Activated CD4-positive, alpha-beta T cell treated with anti-CD3 and anti-CD28 coated beads, Interleukin-2, amount 10 ng/mL, durations not matched to agents 24 days and 14 days (primary cell): ENCODE measurements at regions not wholly inside any gene's neighbourhood (a gene's known extent, or its start where the extent isn't known, plus 50 kb on each side); places are given as distances from the start of the nearest gene placed in this dataset.
"Not testable (repeated sequence)": the region's sequence is repeated elsewhere in the genome, so short reads cannot be mapped to it uniquely, and the experiment has no call there.

Experiments used
- DNase-seq: peaks from one replicate; pipeline ENCODE4 v3.0.0; 2022
- H3K27ac Mint-ChIP-seq: one replicate; pipeline ENCODE4 v1.8.0; 2022; ENCODE audit warnings: mild to moderate bottlenecking, mixed read lengths
- H3K27me3 Mint-ChIP-seq: one replicate; pipeline ENCODE4 v1.8.0; 2022; ENCODE audit warnings: mixed read lengths
- H3K36me3 Mint-ChIP-seq: one replicate; pipeline ENCODE4 v1.8.0; 2022; ENCODE audit warnings: low read depth, mild to moderate bottlenecking, mixed read lengths
- H3K4me1 Mint-ChIP-seq: one replicate; pipeline ENCODE4 v1.8.0; 2021; ENCODE audit warnings: mixed read lengths
- H3K4me3 Mint-ChIP-seq: one replicate; pipeline ENCODE4 v1.8.0; 2022; ENCODE audit warnings: mild to moderate bottlenecking, moderate library complexity, mixed read lengths
- H3K9me3 Mint-ChIP-seq: one replicate; pipeline ENCODE4 v1.8.0; 2021; ENCODE audit warnings: mixed read lengths
- intact Hi-C: fragments of 100-400 bp; cut with micrococcal nuclease; formaldehyde crosslinking; loops from one replicate; pipeline ENCODE4 v1.15.1; 2023

DNA sequence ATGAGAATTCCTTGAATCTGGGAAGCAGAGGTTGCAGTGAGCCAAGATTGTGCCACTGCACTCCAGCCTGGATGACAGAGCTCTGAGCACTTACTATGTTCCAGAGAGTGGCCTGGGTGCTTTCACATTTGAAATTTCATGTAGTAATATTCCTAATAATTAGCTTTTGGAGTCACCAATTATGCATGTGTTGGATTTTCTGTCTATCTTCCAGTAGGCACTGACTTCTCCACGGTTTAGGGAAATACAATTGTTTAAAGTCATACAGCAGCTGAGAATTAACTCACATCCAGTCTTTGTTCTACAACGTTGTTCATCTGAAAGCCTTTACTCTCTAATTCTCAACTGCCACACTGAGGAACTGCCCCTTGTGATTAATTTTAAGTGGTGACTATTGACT, 150.2 kb downstream of the CSNK2A3 start:
- Mint-ChIP-seq H3K36me3 (no peaks in the 10 kb centered on the region), H3K4me1 (no peaks in the 10 kb centered on the region), H3K27ac (no peak overlapping the region), H3K27me3 (peaks cover 4% of the 10 kb centered on the region), H3K4me3 (no peak overlapping the region), H3K9me3 (peaks cover 4% of the 10 kb centered on the region)
- DNase-seq = no peak
- intact Hi-C loops = no loop called here

GRCh38 chr11:11201302-11201701, 151.7 kb downstream of the CSNK2A3 start:
- DNase-seq, H3K27me3 Mint-ChIP-seq, H3K9me3 Mint-ChIP-seq, H3K36me3 Mint-ChIP-seq, H3K4me1 Mint-ChIP-seq, H3K4me3 Mint-ChIP-seq, H3K27ac Mint-ChIP-seq, intact Hi-C loops: not testable (repeated sequence)

- Mint-ChIP-seq H3K9me3 (peaks cover 18% of the 10 kb centered on the region), H3K4me1 (no peaks in the 10 kb centered on the region), H3K27me3 (peaks cover 18% of the 10 kb centered on the region), H3K4me3 (no peak overlapping the region), H3K36me3 (no peaks in the 10 kb centered on the region), H3K27ac (no peak overlapping the region)
- intact Hi-C loops = no loop called here
- no peak for DNase-seq
These were observed 160.5 kb downstream of the CSNK2A3 start for GRCh38 chr11:11192541-11192940.

GRCh38 chr11:11189506-11189905, 163.5 kb downstream of the CSNK2A3 start:
- Mint-ChIP-seq H3K36me3 (no peaks in the 10 kb centered on the region), H3K27me3 (peaks cover 18% of the 10 kb centered on the region), H3K4me3 (no peak overlapping the region), H3K4me1 (no peaks in the 10 kb centered on the region), H3K27ac (no peak overlapping the region), H3K9me3 (peaks cover 18% of the 10 kb centered on the region)
- no peak for DNase-seq
- intact Hi-C loops = no loop called here

DNA sequence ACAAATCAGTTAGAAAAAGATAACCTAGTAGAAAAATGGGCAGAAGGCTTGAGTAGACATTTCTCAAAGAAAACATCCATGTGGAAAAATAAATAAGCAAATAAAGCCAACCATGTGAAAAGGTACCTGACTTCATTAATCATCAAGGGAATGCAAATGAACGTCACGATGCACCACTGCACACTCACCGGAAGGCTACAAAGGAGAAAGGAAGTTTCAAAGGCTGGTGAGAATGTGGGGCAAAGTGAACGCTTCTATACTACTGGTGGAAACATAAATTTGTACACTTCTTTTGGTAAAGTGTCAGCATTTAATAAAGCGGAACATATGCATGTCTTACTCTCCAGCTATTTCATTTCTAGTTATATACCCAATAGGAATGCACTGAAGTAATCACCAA, 166.8 kb downstream of the CSNK2A3 start:
- H3K4me1 Mint-ChIP-seq = no peaks in the 10 kb centered on the region

DNA sequence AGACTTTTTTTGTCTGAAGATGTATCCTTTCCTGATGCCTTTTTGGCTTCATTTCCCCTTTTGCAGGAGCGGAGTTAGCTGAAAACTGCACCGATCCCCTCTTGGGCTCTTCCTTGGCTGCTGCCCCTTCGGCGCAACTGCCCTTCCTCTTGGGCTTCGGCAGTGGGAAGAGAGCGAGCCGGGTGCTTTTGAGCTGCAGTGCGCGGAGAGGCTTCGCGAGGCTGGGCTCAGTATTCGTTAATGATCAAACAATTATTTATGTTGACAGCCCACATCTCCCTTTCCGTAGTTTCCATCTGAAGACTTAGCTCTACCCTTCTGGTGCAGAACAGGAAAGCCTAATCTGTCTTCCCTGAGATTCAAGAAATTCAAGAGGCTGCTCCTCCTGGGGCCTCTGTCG, 170.8 kb downstream of the CSNK2A3 start:
- DNase-seq = peak; percentile 46
- Mint-ChIP-seq H3K9me3 (no peaks in the 10 kb centered on the region), H3K27me3 (peaks cover 8% of the 10 kb centered on the region), H3K4me3 (no peak overlapping the region), H3K36me3 (no peaks in the 10 kb centered on the region), H3K27ac (no peak overlapping the region), H3K4me1 (no peaks in the 10 kb centered on the region)
- intact Hi-C loops = no loop called here

More for the DNA sequence above, 166.8 kb downstream of the CSNK2A3 start:
- peaks cover 11% of the 10 kb centered on the region for H3K27me3 Mint-ChIP-seq
- H3K36me3 Mint-ChIP-seq = no peaks in the 10 kb centered on the region
- no peak for DNase-seq
- intact Hi-C loops = no loop called here
- H3K4me3 Mint-ChIP-seq = no peak overlapping the region
- H3K9me3 Mint-ChIP-seq = peaks cover 6% of the 10 kb centered on the region
- H3K27ac Mint-ChIP-seq = no peak overlapping the region

DNA sequence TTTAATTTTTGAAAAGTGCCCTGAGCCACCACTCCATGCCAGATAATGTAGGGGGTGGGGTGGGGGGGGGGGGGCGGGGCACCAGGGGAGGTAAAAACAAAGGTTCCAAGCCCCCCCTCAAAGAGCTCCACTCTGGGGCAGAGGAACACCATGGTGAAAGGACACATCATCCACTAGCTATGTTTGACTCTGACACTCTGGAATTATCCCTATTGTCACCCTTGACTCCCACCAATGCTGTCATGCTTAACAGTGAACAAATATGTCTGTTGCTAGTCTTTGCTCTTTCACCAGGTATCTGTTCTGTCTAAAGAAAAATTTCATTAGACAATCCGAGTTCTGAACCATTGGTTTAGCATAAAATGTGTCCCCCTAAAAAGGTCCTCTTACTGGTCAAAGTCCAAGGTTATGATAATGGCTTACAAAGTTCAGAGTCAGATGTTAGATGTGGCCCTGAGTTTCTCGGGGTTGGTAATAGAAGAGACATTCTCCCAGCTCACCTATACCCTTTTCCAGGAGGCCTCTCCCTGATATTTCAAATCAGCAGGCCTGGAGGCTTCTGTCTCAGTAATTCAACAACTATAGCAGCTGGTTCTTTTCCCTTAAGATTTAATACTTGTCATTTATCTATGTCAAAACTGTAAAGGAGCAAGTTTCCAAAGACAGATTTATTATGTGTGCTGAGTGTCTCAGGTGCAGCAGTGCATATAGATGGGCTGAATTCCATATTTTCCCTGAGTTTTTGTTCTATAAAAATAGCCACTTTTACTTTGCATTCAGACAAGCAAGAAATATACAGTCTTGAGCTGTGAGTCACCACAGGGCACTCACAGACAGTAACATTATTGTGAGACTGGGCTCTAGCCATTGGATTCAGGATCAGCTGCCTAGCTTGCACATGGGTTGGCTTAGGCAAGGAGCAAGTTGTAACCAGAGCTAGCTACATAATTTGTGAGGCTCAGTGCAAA, 174.1 kb downstream of the CSNK2A3 start:
- no peak overlapping the region for H3K4me3 Mint-ChIP-seq
- H3K27ac Mint-ChIP-seq = no peak overlapping the region
- H3K27me3 Mint-ChIP-seq = peaks cover 16% of the 10 kb centered on the region
- intact Hi-C loops = no loop called here
- no peaks in the 10 kb centered on the region for H3K9me3 Mint-ChIP-seq
- no peaks in the 10 kb centered on the region for H3K36me3 Mint-ChIP-seq
- no peaks in the 10 kb centered on the region for H3K4me1 Mint-ChIP-seq
- no peak for DNase-seq

GRCh38 chr11:11177156-11177808, 175.8 kb downstream of the CSNK2A3 start:
- H3K4me1 Mint-ChIP-seq = peaks cover under 1% of the 10 kb centered on the region
- peak; percentile 45 for DNase-seq
- H3K36me3 Mint-ChIP-seq = no peaks in the 10 kb centered on the region
- peaks cover 13% of the 10 kb centered on the region for H3K27me3 Mint-ChIP-seq
- no peak overlapping the region for H3K4me3 Mint-ChIP-seq
- no peak overlapping the region for H3K27ac Mint-ChIP-seq
- intact Hi-C loops = no loop called here
- H3K9me3 Mint-ChIP-seq = no peaks in the 10 kb centered on the region

DNA sequence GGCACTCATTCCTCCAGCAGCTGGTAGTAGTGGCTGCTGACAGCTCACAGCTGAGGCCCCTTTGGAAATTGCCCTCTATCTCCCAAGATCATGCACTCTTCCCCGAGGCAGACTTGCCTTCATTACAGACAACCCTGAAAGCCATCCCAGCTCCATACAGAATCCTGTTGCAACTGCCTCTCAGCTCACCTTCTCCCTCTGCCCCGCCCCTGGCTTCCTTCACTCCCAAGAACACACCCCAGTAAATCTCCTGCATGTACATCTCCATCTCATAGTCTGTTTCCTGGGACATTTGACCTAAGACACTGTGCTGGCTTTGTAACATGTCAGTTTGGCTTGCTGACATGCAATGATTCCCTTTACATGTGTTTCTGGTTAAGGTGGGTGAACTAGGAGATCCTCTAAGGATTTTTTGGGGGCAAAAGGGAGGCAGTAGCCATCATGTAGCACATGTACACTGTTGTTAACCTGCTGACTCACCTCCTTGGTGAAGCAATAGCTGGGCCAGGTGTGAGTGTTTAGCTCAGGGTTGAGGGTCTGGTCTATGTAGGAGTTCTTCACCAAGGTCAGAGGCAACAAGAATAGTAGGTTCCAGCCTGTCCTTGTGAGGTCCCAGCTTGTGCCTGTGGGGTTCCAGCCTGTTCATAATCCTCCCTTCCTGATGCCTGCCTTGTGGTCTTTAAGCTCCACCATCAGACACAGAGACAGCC, 179.6 kb downstream of the CSNK2A3 start:
- DNase-seq = no peak
- Mint-ChIP-seq H3K36me3 (no peaks in the 10 kb centered on the region), H3K4me3 (no peak overlapping the region), H3K9me3 (no peaks in the 10 kb centered on the region), H3K4me1 (peaks cover 16% of the 10 kb centered on the region), H3K27me3 (peaks cover 9% of the 10 kb centered on the region), H3K27ac (no peak overlapping the region)
- intact Hi-C loops = no loop called here

GRCh38 chr11:11171854-11172253, 181.2 kb downstream of the CSNK2A3 start:
- Mint-ChIP-seq H3K9me3 (no peaks in the 10 kb centered on the region), H3K36me3 (no peaks in the 10 kb centered on the region), H3K4me1 (peaks cover 16% of the 10 kb centered on the region), H3K27ac (no peak overlapping the region), H3K27me3 (peaks cover 11% of the 10 kb centered on the region), H3K4me3 (no peak overlapping the region)
- DNase-seq = peak; percentile 70
- intact Hi-C loops = no loop called here

- no peaks in the 10 kb centered on the region for H3K9me3 Mint-ChIP-seq
- no peak overlapping the region for H3K4me3 Mint-ChIP-seq
- peaks cover 10% of the 10 kb centered on the region for H3K27me3 Mint-ChIP-seq
- no peak overlapping the region for H3K27ac Mint-ChIP-seq
- no peaks in the 10 kb centered on the region for H3K36me3 Mint-ChIP-seq
- intact Hi-C loops = no loop called here
- H3K4me1 Mint-ChIP-seq = peaks cover 16% of the 10 kb centered on the region
- DNase-seq = no peak
These were observed 181.8 kb downstream of the CSNK2A3 start for GRCh38 chr11:11171285-11171684.

GRCh38 chr11:11170352-11171084, 182.5 kb downstream of the CSNK2A3 start:
- no peak for DNase-seq
- Mint-ChIP-seq H3K9me3 (no peaks in the 10 kb centered on the region), H3K36me3 (no peaks in the 10 kb centered on the region), H3K4me1 (peaks cover 16% of the 10 kb centered on the region), H3K4me3 (no peak overlapping the region), H3K27me3 (peaks cover 9% of the 10 kb centered on the region), H3K27ac (peak overlapping the region; percentile 61)
- intact Hi-C loops = no loop called here

GRCh38 chr11:11169715-11170351, 183.2 kb downstream of the CSNK2A3 start:
- Mint-ChIP-seq H3K27me3 (peaks cover 9% of the 10 kb centered on the region), H3K4me3 (no peak overlapping the region), H3K27ac (peak overlapping the region; percentile 61)

More at GRCh38 chr11:11169715-11170351, 183.2 kb downstream of the CSNK2A3 start:
- Mint-ChIP-seq H3K36me3 (no peaks in the 10 kb centered on the region), H3K9me3 (no peaks in the 10 kb centered on the region), H3K4me1 (peaks cover 16% of the 10 kb centered on the region)
- no peak for DNase-seq
- intact Hi-C loops = no loop called here
